Nephron (organoid): ENCODE measurements at regions not wholly inside any gene's neighbourhood (a gene's known extent, or its start where the extent isn't known, plus 50 kb on each side); places are given as distances from the start of the nearest gene placed in this dataset.

Experiments
- H3K27ac Mint-ChIP-seq, 3 experiments: 2 replicates each; pipeline ENCODE4 v1.8.0; 2020; ENCODE audit warnings: mixed read lengths in 3 of 3, mild to moderate bottlenecking in 2 of 3, moderate library complexity in 1 of 3
- H3K27me3 Mint-ChIP-seq: 2 replicates; pipeline ENCODE4 v1.8.0; 2021; ENCODE audit warnings: low read depth, mild to moderate bottlenecking, moderate library complexity, mixed read lengths
- H3K36me3 Mint-ChIP-seq: 2 replicates; pipeline ENCODE4 v1.8.0; 2020; ENCODE audit warnings: low read depth, mixed read lengths
- H3K4me1 Mint-ChIP-seq: 2 replicates; pipeline ENCODE4 v1.8.0; 2020; ENCODE audit warnings: mixed read lengths
- H3K4me3 Mint-ChIP-seq, 3 experiments: 2 replicates each; pipeline ENCODE4 v1.8.0; 2020; ENCODE audit warnings: mild to moderate bottlenecking in 3 of 3, mixed read lengths in 3 of 3, moderate library complexity in 2 of 3
- H3K9me3 Mint-ChIP-seq: 2 replicates; pipeline ENCODE4 v1.8.0; 2020; ENCODE audit warnings: mixed read lengths
- CTCF ChIP-seq, 3 experiments: fragments of 200-600 bp; sonication (generic); IDR thresholded peaks; one replicate each; pipeline ENCODE4 v1.5.0; 2021; ENCODE audit warnings: antibody characterized with exemption in 3 of 3; ENCODE audit not compliant: unreplicated experiment in 3 of 3

GRCh38 chr15:61411902-61412510 lies 182.9 kb upstream of the RORA start:
- Mint-ChIP-seq H3K36me3 (no peaks in the 10 kb centered on the region), H3K4me1 (peaks cover 5% of the 10 kb centered on the region), H3K27me3 (peaks cover 12% of the 10 kb centered on the region), H3K9me3 (no peaks in the 10 kb centered on the region), H3K4me3 (no peak overlapping the region), H3K27ac (no peak overlapping the region)
- no peak for TF ChIP-seq CTCF (IDR thresholded peaks at IDR 0.05; ENCODE audit: unreplicated experiment in 3 of 3)

GRCh38 chr15:61410662-61411061 lies 181.6 kb upstream of the RORA start:
- H3K9me3 Mint-ChIP-seq: no peaks in the 10 kb centered on the region
- no peak overlapping the region for H3K4me3 Mint-ChIP-seq
- TF ChIP-seq CTCF (IDR thresholded peaks at IDR 0.05; ENCODE audit: unreplicated experiment in 3 of 3): no peak
- peaks cover 12% of the 10 kb centered on the region for H3K27me3 Mint-ChIP-seq
- peaks cover 5% of the 10 kb centered on the region for H3K4me1 Mint-ChIP-seq
- no peaks in the 10 kb centered on the region for H3K36me3 Mint-ChIP-seq
- H3K27ac Mint-ChIP-seq: no peak overlapping the region

DNA sequence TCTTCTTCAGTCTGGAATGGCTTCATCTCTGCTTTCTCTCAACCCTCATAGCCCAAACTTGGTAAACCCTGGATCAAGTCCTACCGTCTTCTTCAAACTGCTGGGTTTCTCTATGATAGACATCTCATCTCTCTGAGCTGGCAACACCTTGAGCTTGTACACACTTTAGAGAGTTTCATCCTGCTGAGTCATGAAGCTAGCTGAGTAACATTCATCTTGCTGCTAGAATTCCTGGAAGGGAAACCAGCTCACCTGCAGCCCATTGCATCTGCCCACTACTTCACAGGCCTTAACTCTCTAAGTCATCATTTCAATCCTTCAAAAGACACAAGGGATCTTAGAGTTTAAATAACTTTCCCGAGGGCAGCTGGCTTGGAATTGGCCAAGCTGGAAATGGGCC lies 175.5 kb upstream of the RORA start:
- Mint-ChIP-seq H3K4me1 (no peaks in the 10 kb centered on the region), H3K36me3 (no peaks in the 10 kb centered on the region), H3K27ac (no peak overlapping the region), H3K4me3 (no peak overlapping the region), H3K9me3 (no peaks in the 10 kb centered on the region), H3K27me3 (peaks cover 13% of the 10 kb centered on the region)
- no peak for TF ChIP-seq CTCF (IDR thresholded peaks at IDR 0.05; ENCODE audit: unreplicated experiment in 3 of 3)

DNA sequence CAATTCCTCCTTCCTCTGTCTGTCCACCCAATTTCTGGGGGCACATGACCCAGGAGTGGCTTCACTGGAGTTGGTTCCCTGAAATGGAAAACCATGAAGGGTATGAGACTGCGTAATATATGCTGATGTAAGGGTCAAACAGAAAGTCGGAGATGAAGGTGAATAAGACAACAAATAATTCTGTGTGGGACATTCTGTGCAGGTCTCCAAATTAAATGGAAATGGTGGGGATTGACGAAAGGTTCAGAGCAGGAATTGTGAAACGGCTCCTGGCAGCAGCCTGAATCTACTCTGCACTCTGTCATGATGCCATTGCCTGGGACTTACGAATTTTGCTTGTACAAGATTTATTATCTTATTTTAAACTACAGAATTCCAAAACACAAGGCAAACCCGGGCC lies 174.8 kb upstream of the RORA start:
- Mint-ChIP-seq H3K36me3 (no peaks in the 10 kb centered on the region), H3K4me1 (no peaks in the 10 kb centered on the region), H3K9me3 (no peaks in the 10 kb centered on the region), H3K27me3 (peaks cover 11% of the 10 kb centered on the region), H3K27ac (no peak overlapping the region), H3K4me3 (no peak overlapping the region)
- no peak for TF ChIP-seq CTCF (IDR thresholded peaks at IDR 0.05; ENCODE audit: unreplicated experiment in 3 of 3)

GRCh38 chr15:61401903-61402698 lies 173.0 kb upstream of the RORA start:
- peaks cover 10% of the 10 kb centered on the region for H3K27me3 Mint-ChIP-seq
- H3K4me1 Mint-ChIP-seq: no peaks in the 10 kb centered on the region
- H3K4me3 Mint-ChIP-seq: no peak overlapping the region
- H3K9me3 Mint-ChIP-seq: no peaks in the 10 kb centered on the region
- H3K36me3 Mint-ChIP-seq: no peaks in the 10 kb centered on the region
- no peak overlapping the region for H3K27ac Mint-ChIP-seq
- TF ChIP-seq CTCF (IDR thresholded peaks at IDR 0.05; ENCODE audit: unreplicated experiment in 3 of 3): no peak

- Mint-ChIP-seq H3K27ac (no peak overlapping the region), H3K9me3 (no peaks in the 10 kb centered on the region), H3K36me3 (no peaks in the 10 kb centered on the region), H3K4me3 (no peak overlapping the region), H3K4me1 (no peaks in the 10 kb centered on the region), H3K27me3 (peaks cover 4% of the 10 kb centered on the region)
- no peak for TF ChIP-seq CTCF (IDR thresholded peaks at IDR 0.05; ENCODE audit: unreplicated experiment in 3 of 3)
Observed at GRCh38 chr15:61398310-61398709, 169.2 kb upstream of the RORA start.
